ENCODE measurements at regions not wholly inside any gene's neighbourhood (a gene's known extent, or its start where the extent isn't known, plus 50 kb on each side); places are given as distances from the start of the nearest gene placed in this dataset.
"Not testable (repeated sequence)": the region's sequence is repeated elsewhere in the genome, so short reads cannot be mapped to it uniquely, and the experiment has no call there.

- intact Hi-C loops (cut with DNase I; ENCODE audit: low total_unique reads): no loop called here
- DNase-seq: no peak
Measured at GRCh38 chr20:40630713-40631112, 58.3 kb downstream of the MAFB start.

GRCh38 chr20:40630099-40630498 is 58.9 kb downstream of the MAFB start:
- TF ChIP-seq CTCF (IDR thresholded peaks at IDR 0.05) (no peak), EP300 (IDR thresholded peaks at IDR 0.05) (no peak)
- H3K4me1 ChIP-seq: no peaks in the 10 kb centered on the region
- no peaks in the 10 kb centered on the region for H3K27me3 ChIP-seq
- intact Hi-C loops (cut with DNase I; ENCODE audit: low total_unique reads): no loop called here
- H3K4me3 ChIP-seq: no peak overlapping the region
- DNase-seq: no peak
- H3K27ac ChIP-seq: no peak overlapping the region
- 92 to 95% (median 93%) methylated on average over 7 of the region's 7 CpGs for WGBS, 5 donors
- peaks cover 0 to 9% (median 0%) of the 10 kb centered on the region in 4 donors for H3K9me3 ChIP-seq
- no peaks in the 10 kb centered on the region for H3K36me3 ChIP-seq

More at GRCh38 chr20:40630713-40631112, 58.3 kb downstream of the MAFB start:
- peaks cover 0 to 9% (median 0%) of the 10 kb centered on the region in 4 donors for H3K9me3 ChIP-seq
- H3K4me1 ChIP-seq: no peaks in the 10 kb centered on the region
- TF ChIP-seq POLR2AphosphoS5 (IDR thresholded peaks at IDR 0.05): no peak
- no peak for TF ChIP-seq POLR2A (IDR thresholded peaks at IDR 0.05)
- TF ChIP-seq EP300 (IDR thresholded peaks at IDR 0.05): no peak
- TF ChIP-seq CTCF (IDR thresholded peaks at IDR 0.05): no peak
- no peak overlapping the region for H3K4me3 ChIP-seq
- H3K27ac ChIP-seq: no peak overlapping the region
- no peaks in the 10 kb centered on the region for H3K27me3 ChIP-seq
- WGBS, 5 donors: 65 to 78% (median 75%) methylated on average over 3 of the region's 3 CpGs
- H3K36me3 ChIP-seq: no peaks in the 10 kb centered on the region

GRCh38 chr20:40628877-40629276 is 60.2 kb downstream of the MAFB start:
- Histone ChIP-seq H3K27me3 (no peaks in the 10 kb centered on the region), H3K4me3 (no peak overlapping the region), H3K27ac (no peak overlapping the region), H3K9me3 (peaks cover 0 to 9% (median 0%) of the 10 kb centered on the region in 4 donors), H3K36me3 (no peaks in the 10 kb centered on the region), H3K4me1 (no peaks in the 10 kb centered on the region)
- TF ChIP-seq POLR2AphosphoS5 (IDR thresholded peaks at IDR 0.05) (no peak), EP300 (IDR thresholded peaks at IDR 0.05) (no peak), POLR2A (IDR thresholded peaks at IDR 0.05) (no peak), CTCF (IDR thresholded peaks at IDR 0.05) (no peak)
- no peak for DNase-seq
- WGBS, 5 donors: 57 to 81% (median 80%) methylated on average over 10 of the region's 10 CpGs
- intact Hi-C loops (cut with DNase I; ENCODE audit: low total_unique reads): no loop called here

GRCh38 chr20:40619053-40619452 is 70.0 kb downstream of the MAFB start:
- intact Hi-C loops (cut with DNase I; ENCODE audit: low total_unique reads); H3K36me3 ChIP-seq; H3K9me3 ChIP-seq; DNase-seq; H3K4me3 ChIP-seq; H3K4me1 ChIP-seq; H3K27ac ChIP-seq: not testable (repeated sequence)
- WGBS, 5 donors: 89 to 100% (median 95%) methylated on average over 1 to 7 of the region's 7 CpGs
- H3K27me3 ChIP-seq: peaks cover 0 to 12% (median 0%) of the 10 kb centered on the region in 3 donors

- Histone ChIP-seq H3K27ac (no peak overlapping the region), H3K4me1 (no peaks in the 10 kb centered on the region), H3K27me3 (peaks cover 0 to 12% (median 0%) of the 10 kb centered on the region in 3 donors), H3K4me3 (no peak overlapping the region), H3K9me3 (no peaks in the 10 kb centered on the region), H3K36me3 (no peaks in the 10 kb centered on the region)
- no peak for DNase-seq
- 86 to 90% (median 88%) methylated on average over 6 of the region's 6 CpGs for WGBS, 5 donors
- TF ChIP-seq POLR2AphosphoS5 (IDR thresholded peaks at IDR 0.05) (no peak), POLR2A (IDR thresholded peaks at IDR 0.05) (no peak), EP300 (IDR thresholded peaks at IDR 0.05) (no peak), CTCF (IDR thresholded peaks at IDR 0.05) (no peak)
- intact Hi-C loops (cut with DNase I; ENCODE audit: low total_unique reads): no loop called here
Measured at GRCh38 chr20:40617594-40617993, 71.4 kb downstream of the MAFB start.

Measured in stomach (tissue), 8 donors.